GM12878 (cell line): ENCODE measurements at regions not wholly inside any gene's neighbourhood (a gene's known extent, or its start where the extent isn't known, plus 50 kb on each side); places are given as distances from the start of the nearest gene placed in this dataset.

Source experiments
- ATAC-seq: fragments of 200-7000 bp; cut with Tn5 transposase; 3 replicates; pipeline ENCODE4 v1.9.1; 2020; ENCODE audit warnings: mild to moderate bottlenecking, moderate library complexity
- BruUV-seq: library from RNA; stranded (reverse); fragments of 400-500 nt; replicated peaks from 2 replicates; lab custom pipeline; 2021; lab: Mats Ljungman, UMichigan
- CTCF ChIA-PET: fragments of 300-600 bp; sonication (Branson Sonifier 250); formaldehyde crosslinking; extraction: SDS; loops from one replicate; lab custom pipeline; 2021; ENCODE audit warnings: inconsistent platforms; lab: Yijun Ruan, JAX
- POLR2A ChIA-PET: fragments of 350-600 bp; formaldehyde crosslinking; extraction: SDS; loops from one replicate; lab custom pipeline; 2021; ENCODE audit warnings: inconsistent platforms; lab: Charles Lee
- RAD21 ChIA-PET: fragments of 300-600 bp; sonication (Branson Sonifier 250); formaldehyde crosslinking; loops from one replicate; lab custom pipeline; 2023; ENCODE audit warnings: antibody characterized with exemption; ENCODE audit not compliant: unreplicated experiment; lab: Charles Lee
- SMC1A ChIA-PET: fragments of 300-600 bp; sonication (Branson Sonifier 250); formaldehyde crosslinking; loops from one replicate; lab custom pipeline; 2023; ENCODE audit not compliant: unreplicated experiment, uncharacterized antibody; lab: Charles Lee
- DNase-seq: peaks from one replicate; pipeline ENCODE4 v3.0.0-alpha.2; 2011; ENCODE audit warnings: low read depth, low spot score
- FAIRE-seq: peaks from 3 replicates; lab custom pipeline; 2011; peaks lifted over from hg19 to GRCh38; lab: Jason Lieb, UNC
- H2AFZ ChIP-seq: 2 replicates; pipeline ENCODE4 v1.6.0; 2011; ENCODE audit warnings: low read depth, low read length, control low read depth; ENCODE audit not compliant: control insufficient read depth
- H3K27ac ChIP-seq: 2 replicates; pipeline ENCODE4 v1.5.1; 2011; ENCODE audit warnings: control low read depth; ENCODE audit not compliant: control insufficient read depth, insufficient read depth
- H3K27me3 ChIP-seq, 2 experiments: replicated peaks in 1 of 2; 2 replicates each; pipeline versions ENCODE4 v1.6.0 to v1.6.1; 2011; ENCODE audit warnings: low read length in 1 of 2; ENCODE audit not compliant: control insufficient read depth in 2 of 2, insufficient read depth in 2 of 2
- H3K36me3 ChIP-seq, 2 experiments: 2 replicates each; pipeline ENCODE4 v1.5.1; 2011; ENCODE audit warnings: low read length in 1 of 2; ENCODE audit not compliant: control insufficient read depth in 2 of 2, insufficient read depth in 2 of 2
- H3K4me1 ChIP-seq: 2 replicates; pipeline ENCODE4 v1.6.1; 2011; ENCODE audit warnings: mild to moderate bottlenecking, low read length, moderate library complexity, mixed read lengths; ENCODE audit not compliant: control insufficient read depth, insufficient read depth
- H3K4me2 ChIP-seq: 2 replicates; pipeline ENCODE4 v1.6.0; 2011; ENCODE audit warnings: control low read depth; ENCODE audit not compliant: control insufficient read depth, insufficient read depth
- H3K4me3 ChIP-seq: fragments of 200-600 bp; sonication (generic); 2 replicates; pipeline ENCODE4 v1.5.1; 2016
- H3K79me2 ChIP-seq: 2 replicates; pipeline ENCODE4 v1.6.0; 2011; ENCODE audit warnings: low read length; ENCODE audit not compliant: control insufficient read depth, insufficient read depth
- H3K9ac ChIP-seq: 2 replicates; pipeline ENCODE4 v1.8.0; 2011; ENCODE audit warnings: low read length, control low read depth, mixed read lengths; ENCODE audit not compliant: control insufficient read depth, insufficient read depth
- H3K9me3 ChIP-seq: replicated peaks from 3 replicates; pipeline ENCODE4 v1.5.1; 2011; ENCODE audit warnings: mild to moderate bottlenecking, low read length; ENCODE audit not compliant: control insufficient read depth, insufficient read depth
- H4K20me1 ChIP-seq: 2 replicates; pipeline ENCODE4 v1.6.0; 2011; ENCODE audit not compliant: control insufficient read depth, insufficient read depth
- BMI1 ChIP-seq: fragments of 450-650 bp; IDR thresholded peaks from 2 replicates; pipeline ENCODE4 v1.6.1; 2016; ENCODE audit warnings: mild to moderate bottlenecking, moderate library complexity, borderline replicate concordance
- CBFB ChIP-seq: IDR thresholded peaks from 2 replicates; pipeline ENCODE4 v1.6.1; 2016; ENCODE audit warnings: antibody characterized with exemption, low read depth
- CHD4 ChIP-seq: fragments of 200-600 bp; sonication (generic); IDR thresholded peaks from 2 replicates; pipeline ENCODE4 v1.6.1; 2016; ENCODE audit warnings: mild to moderate bottlenecking
- FOS ChIP-seq: IDR thresholded peaks from 3 replicates; pipeline ENCODE4 v1.6.1; 2011; ENCODE audit warnings: borderline replicate concordance; ENCODE audit not compliant: insufficient read length; ENCODE audit errors: extremely low read depth
- IKZF2 ChIP-seq, 2 experiments: fragments of 450-650 bp; IDR thresholded peaks; 2 replicates each; pipeline ENCODE4 v1.6.1; 2017; ENCODE audit warnings: mild to moderate bottlenecking in 2 of 2, moderate library complexity in 2 of 2
- SREBF1 ChIP-seq: IDR thresholded peaks from 2 replicates; pipeline ENCODE4 v1.6.1; 2012; ENCODE audit warnings: mild to moderate bottlenecking, low read length
- STAT1 ChIP-seq: fragments of 450-650 bp; conservative IDR thresholded peaks from 2 replicates; pipeline ENCODE4 v1.6.1; 2014; ENCODE audit warnings: antibody characterized with exemption, mild to moderate bottlenecking
- ZZZ3 ChIP-seq: IDR thresholded peaks from 2 replicates; pipeline ENCODE4 v1.6.1; 2011; ENCODE audit warnings: low read depth; ENCODE audit not compliant: control insufficient read depth, insufficient read length
- WGBS: methylation state at CpG from one replicate; pipeline ENCODE4 v1.1.6; 2016; ENCODE audit warnings: low lambda C conversion rate; ENCODE audit not compliant: insufficient replicate concordance, insufficient coverage; ENCODE audit errors: missing lambda C conversion rate; 5-methylcytosine and 5-hydroxymethylcytosine counted together
- in situ Hi-C: fragments of 300-500 bp; cut with MboI; formaldehyde crosslinking; loops from 9 replicates; pipeline ENCODE4 v1.14.3; 2018; ENCODE audit warnings: mixed read lengths
- intact Hi-C: fragments of 100-400 bp; cut with micrococcal nuclease; formaldehyde crosslinking; loops from one replicate; pipeline ENCODE4 v1.14.2; 2022; ENCODE audit not compliant: unreplicated experiment
- TF ChIP-seq, protein P1 (sequence below): fragments of 450-650 bp; IDR thresholded peaks from 2 replicates; pipeline ENCODE4 v1.6.1; 2017; ENCODE audit warnings: mild to moderate bottlenecking
- TF ChIP-seq, protein P2 (sequence below): fragments of 450-650 bp; IDR thresholded peaks from 2 replicates; pipeline ENCODE4 v1.6.1; 2017; ENCODE audit warnings: mild to moderate bottlenecking, moderate library complexity
- TF ChIP-seq, protein P3 (sequence below): fragments of 450-650 bp; IDR thresholded peaks from 2 replicates; pipeline ENCODE4 v1.6.1; 2014; ENCODE audit warnings: mild to moderate bottlenecking
- TF ChIP-seq, protein P4 (sequence below): IDR thresholded peaks from 2 replicates; pipeline ENCODE4 v1.6.1; 2012; ENCODE audit warnings: improper control_type of control experiment, low read depth, low read length; ENCODE audit not compliant: insufficient replicate concordance

DNA sequence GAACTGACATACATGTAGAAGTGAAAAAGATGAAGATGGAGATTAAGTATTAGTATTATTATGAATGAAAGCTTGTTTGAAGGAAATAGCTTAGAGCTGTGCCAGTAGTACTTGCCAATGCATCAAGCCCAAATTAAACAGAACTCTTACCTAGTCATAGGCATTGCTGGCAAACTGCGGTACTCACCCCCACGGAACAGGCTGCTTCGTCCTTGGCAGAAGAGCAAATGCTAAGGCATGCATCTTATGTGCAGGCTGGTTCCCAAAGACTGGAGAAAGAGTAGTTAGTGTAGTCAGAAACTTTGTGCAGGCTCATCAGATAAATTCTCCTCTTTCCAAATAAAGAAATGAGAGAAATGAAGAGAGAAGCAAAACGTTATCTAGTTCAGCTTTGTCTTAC lies 134.8 kb downstream of the CCDC59 start:
- DNase-seq (no peak), ATAC-seq (no peak), FAIRE-seq (no peak)
- Histone ChIP-seq H3K27me3 (no peaks in the 10 kb centered on the region), H3K9me3 (no peaks in the 10 kb centered on the region), H3K36me3 (no peaks in the 10 kb centered on the region), H3K9ac (no peak overlapping the region), H3K4me2 (no peak overlapping the region), H3K4me3 (no peak overlapping the region), H2AFZ (no peak overlapping the region), H3K79me2 (no peaks in the 10 kb centered on the region), H3K4me1 (no peaks in the 10 kb centered on the region), H4K20me1 (no peaks in the 10 kb centered on the region), H3K27ac (no peak overlapping the region)
- in situ Hi-C loops: no loop called here
- WGBS: 36% methylated on average over 4 of the region's 4 CpGs
- RAD21 ChIA-PET: no interaction called here
- SMC1A ChIA-PET: no interaction called here
- no TSS peak for BruUV-seq
- CTCF ChIA-PET: no interaction called here
- POLR2A ChIA-PET: no interaction called here
- intact Hi-C loops: no loop called here
- TF ChIP-seq, protein P1, sequence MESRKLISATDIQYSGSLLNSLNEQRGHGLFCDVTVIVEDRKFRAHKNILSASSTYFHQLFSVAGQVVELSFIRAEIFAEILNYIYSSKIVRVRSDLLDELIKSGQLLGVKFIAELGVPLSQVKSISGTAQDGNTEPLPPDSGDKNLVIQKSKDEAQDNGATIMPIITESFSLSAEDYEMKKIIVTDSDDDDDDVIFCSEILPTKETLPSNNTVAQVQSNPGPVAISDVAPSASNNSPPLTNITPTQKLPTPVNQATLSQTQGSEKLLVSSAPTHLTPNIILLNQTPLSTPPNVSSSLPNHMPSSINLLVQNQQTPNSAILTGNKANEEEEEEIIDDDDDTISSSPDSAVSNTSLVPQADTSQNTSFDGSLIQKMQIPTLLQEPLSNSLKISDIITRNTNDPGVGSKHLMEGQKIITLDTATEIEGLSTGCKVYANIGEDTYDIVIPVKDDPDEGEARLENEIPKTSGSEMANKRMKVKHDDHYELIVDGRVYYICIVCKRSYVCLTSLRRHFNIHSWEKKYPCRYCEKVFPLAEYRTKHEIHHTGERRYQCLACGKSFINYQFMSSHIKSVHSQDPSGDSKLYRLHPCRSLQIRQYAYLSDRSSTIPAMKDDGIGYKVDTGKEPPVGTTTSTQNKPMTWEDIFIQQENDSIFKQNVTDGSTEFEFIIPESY: no peak
- TF ChIP-seq SREBF1: no peak
- TF ChIP-seq CBFB: no peak
- TF ChIP-seq, protein P2, sequence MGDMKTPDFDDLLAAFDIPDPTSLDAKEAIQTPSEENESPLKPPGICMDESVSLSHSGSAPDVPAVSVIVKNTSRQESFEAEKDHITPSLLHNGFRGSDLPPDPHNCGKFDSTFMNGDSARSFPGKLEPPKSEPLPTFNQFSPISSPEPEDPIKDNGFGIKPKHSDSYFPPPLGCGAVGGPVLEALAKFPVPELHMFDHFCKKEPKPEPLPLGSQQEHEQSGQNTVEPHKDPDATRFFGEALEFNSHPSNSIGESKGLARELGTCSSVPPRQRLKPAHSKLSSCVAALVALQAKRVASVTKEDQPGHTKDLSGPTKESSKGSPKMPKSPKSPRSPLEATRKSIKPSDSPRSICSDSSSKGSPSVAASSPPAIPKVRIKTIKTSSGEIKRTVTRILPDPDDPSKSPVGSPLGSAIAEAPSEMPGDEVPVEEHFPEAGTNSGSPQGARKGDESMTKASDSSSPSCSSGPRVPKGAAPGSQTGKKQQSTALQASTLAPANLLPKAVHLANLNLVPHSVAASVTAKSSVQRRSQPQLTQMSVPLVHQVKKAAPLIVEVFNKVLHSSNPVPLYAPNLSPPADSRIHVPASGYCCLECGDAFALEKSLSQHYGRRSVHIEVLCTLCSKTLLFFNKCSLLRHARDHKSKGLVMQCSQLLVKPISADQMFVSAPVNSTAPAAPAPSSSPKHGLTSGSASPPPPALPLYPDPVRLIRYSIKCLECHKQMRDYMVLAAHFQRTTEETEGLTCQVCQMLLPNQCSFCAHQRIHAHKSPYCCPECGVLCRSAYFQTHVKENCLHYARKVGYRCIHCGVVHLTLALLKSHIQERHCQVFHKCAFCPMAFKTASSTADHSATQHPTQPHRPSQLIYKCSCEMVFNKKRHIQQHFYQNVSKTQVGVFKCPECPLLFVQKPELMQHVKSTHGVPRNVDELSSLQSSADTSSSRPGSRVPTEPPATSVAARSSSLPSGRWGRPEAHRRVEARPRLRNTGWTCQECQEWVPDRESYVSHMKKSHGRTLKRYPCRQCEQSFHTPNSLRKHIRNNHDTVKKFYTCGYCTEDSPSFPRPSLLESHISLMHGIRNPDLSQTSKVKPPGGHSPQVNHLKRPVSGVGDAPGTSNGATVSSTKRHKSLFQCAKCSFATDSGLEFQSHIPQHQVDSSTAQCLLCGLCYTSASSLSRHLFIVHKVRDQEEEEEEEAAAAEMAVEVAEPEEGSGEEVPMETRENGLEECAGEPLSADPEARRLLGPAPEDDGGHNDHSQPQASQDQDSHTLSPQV: no peak
- TF ChIP-seq, protein P3, sequence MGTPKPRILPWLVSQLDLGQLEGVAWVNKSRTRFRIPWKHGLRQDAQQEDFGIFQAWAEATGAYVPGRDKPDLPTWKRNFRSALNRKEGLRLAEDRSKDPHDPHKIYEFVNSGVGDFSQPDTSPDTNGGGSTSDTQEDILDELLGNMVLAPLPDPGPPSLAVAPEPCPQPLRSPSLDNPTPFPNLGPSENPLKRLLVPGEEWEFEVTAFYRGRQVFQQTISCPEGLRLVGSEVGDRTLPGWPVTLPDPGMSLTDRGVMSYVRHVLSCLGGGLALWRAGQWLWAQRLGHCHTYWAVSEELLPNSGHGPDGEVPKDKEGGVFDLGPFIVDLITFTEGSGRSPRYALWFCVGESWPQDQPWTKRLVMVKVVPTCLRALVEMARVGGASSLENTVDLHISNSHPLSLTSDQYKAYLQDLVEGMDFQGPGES: no peak
- no peak for TF ChIP-seq IKZF2 (IDR thresholded peaks at IDR 0.05)
- TF ChIP-seq FOS: no peak
- TF ChIP-seq BMI1: no peak
- TF ChIP-seq, protein P4, sequence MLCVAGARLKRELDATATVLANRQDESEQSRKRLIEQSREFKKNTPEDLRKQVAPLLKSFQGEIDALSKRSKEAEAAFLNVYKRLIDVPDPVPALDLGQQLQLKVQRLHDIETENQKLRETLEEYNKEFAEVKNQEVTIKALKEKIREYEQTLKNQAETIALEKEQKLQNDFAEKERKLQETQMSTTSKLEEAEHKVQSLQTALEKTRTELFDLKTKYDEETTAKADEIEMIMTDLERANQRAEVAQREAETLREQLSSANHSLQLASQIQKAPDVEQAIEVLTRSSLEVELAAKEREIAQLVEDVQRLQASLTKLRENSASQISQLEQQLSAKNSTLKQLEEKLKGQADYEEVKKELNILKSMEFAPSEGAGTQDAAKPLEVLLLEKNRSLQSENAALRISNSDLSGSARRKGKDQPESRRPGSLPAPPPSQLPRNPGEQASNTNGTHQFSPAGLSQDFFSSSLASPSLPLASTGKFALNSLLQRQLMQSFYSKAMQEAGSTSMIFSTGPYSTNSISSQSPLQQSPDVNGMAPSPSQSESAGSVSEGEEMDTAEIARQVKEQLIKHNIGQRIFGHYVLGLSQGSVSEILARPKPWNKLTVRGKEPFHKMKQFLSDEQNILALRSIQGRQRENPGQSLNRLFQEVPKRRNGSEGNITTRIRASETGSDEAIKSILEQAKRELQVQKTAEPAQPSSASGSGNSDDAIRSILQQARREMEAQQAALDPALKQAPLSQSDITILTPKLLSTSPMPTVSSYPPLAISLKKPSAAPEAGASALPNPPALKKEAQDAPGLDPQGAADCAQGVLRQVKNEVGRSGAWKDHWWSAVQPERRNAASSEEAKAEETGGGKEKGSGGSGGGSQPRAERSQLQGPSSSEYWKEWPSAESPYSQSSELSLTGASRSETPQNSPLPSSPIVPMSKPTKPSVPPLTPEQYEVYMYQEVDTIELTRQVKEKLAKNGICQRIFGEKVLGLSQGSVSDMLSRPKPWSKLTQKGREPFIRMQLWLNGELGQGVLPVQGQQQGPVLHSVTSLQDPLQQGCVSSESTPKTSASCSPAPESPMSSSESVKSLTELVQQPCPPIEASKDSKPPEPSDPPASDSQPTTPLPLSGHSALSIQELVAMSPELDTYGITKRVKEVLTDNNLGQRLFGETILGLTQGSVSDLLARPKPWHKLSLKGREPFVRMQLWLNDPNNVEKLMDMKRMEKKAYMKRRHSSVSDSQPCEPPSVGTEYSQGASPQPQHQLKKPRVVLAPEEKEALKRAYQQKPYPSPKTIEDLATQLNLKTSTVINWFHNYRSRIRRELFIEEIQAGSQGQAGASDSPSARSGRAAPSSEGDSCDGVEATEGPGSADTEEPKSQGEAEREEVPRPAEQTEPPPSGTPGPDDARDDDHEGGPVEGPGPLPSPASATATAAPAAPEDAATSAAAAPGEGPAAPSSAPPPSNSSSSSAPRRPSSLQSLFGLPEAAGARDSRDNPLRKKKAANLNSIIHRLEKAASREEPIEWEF: no peak
- TF ChIP-seq CHD4: no peak
- TF ChIP-seq STAT1: no peak
- TF ChIP-seq ZZZ3: no peak
